Neural progenitor cell (in vitro differentiated cells): ENCODE measurements at regions not wholly inside any gene's neighbourhood (a gene's known extent, or its start where the extent isn't known, plus 50 kb on each side); places are given as distances from the start of the nearest gene placed in this dataset.

ENCODE experiments used
- DNase-seq: peaks from one replicate; pipeline ENCODE4 v3.0.0-alpha.2; 2016; ENCODE audit warnings: low spot score
- H2AFZ ChIP-seq: fragments of 200-600 bp; sonication (generic); replicated peaks from 2 replicates; pipeline ENCODE4 v1.6.1; 2016; ENCODE audit warnings: antibody characterized with exemption
- H3F3A ChIP-seq: fragments of 200-600 bp; sonication (generic); 2 replicates; pipeline ENCODE4 v1.6.1; 2016; ENCODE audit warnings: antibody characterized with exemption, low read depth
- H3K27ac ChIP-seq: fragments of 200-600 bp; sonication (generic); 2 replicates; pipeline ENCODE4 v1.5.1; 2016; ENCODE audit warnings: mild to moderate bottlenecking
- H3K27me3 ChIP-seq: fragments of 200-600 bp; sonication (generic); 2 replicates; pipeline ENCODE4 v1.6.1; 2016; ENCODE audit warnings: mild to moderate bottlenecking, moderate library complexity
- H3K36me3 ChIP-seq: fragments of 200-600 bp; sonication (generic); 2 replicates; pipeline ENCODE4 v1.5.1; 2016
- H3K4me1 ChIP-seq: fragments of 200-600 bp; sonication (generic); 2 replicates; pipeline ENCODE4 v1.6.1; 2016; ENCODE audit warnings: mixed run types
- H3K4me2 ChIP-seq: fragments of 200-600 bp; sonication (generic); 2 replicates; pipeline ENCODE4 v1.6.1; 2016
- H3K4me3 ChIP-seq: fragments of 200-600 bp; sonication (generic); 2 replicates; pipeline ENCODE4 v1.5.1; 2016
- H3K79me2 ChIP-seq: fragments of 200-600 bp; sonication (generic); 2 replicates; pipeline ENCODE4 v1.6.1; 2016; ENCODE audit warnings: low read depth
- H3K9ac ChIP-seq: fragments of 200-600 bp; sonication (generic); 2 replicates; pipeline ENCODE4 v1.6.1; 2016
- H3K9me3 ChIP-seq: fragments of 200-600 bp; sonication (generic); 2 replicates; pipeline ENCODE4 v1.5.1; 2016; ENCODE audit warnings: low read depth
- H4K20me1 ChIP-seq: fragments of 200-600 bp; sonication (generic); 2 replicates; pipeline ENCODE4 v1.6.1; 2016; ENCODE audit warnings: low read depth
- H3K27ac Mint-ChIP-seq: 3 replicates; pipeline ENCODE4 v1.8.0; 2021; ENCODE audit warnings: mixed read lengths
- H3K27me3 Mint-ChIP-seq: 2 replicates; pipeline ENCODE4 v1.8.0; 2022; ENCODE audit warnings: low read depth, mild to moderate bottlenecking, inconsistent platforms, moderate library complexity, mixed read lengths; ENCODE audit not compliant: insufficient read depth
- H3K36me3 Mint-ChIP-seq: 3 replicates; pipeline ENCODE4 v1.8.0; 2021; ENCODE audit warnings: mixed read lengths
- H3K4me1 Mint-ChIP-seq: 3 replicates; pipeline ENCODE4 v1.8.0; 2021; ENCODE audit warnings: mixed read lengths
- H3K4me3 Mint-ChIP-seq: 3 replicates; pipeline ENCODE4 v1.8.0; 2021; ENCODE audit warnings: mild to moderate bottlenecking, moderate library complexity, mixed read lengths
- H3K9me3 Mint-ChIP-seq: 3 replicates; pipeline ENCODE4 v1.8.0; 2020; ENCODE audit warnings: mixed read lengths
- EZH2 ChIP-seq: fragments of 200-600 bp; sonication (generic); IDR thresholded peaks from 2 replicates; pipeline ENCODE4 v1.6.1; 2017; ENCODE audit warnings: antibody characterized with exemption, mild to moderate bottlenecking, moderate library complexity
- EZH2phosphoT487 ChIP-seq: fragments of 200-600 bp; sonication (generic); IDR thresholded peaks from 2 replicates; pipeline ENCODE4 v1.6.1; 2017; ENCODE audit warnings: antibody characterized with exemption
- TF ChIP-seq, protein P1 (sequence below): fragments of 200-600 bp; sonication (generic); IDR thresholded peaks from 2 replicates; pipeline ENCODE4 v1.5.1; 2017; ENCODE audit warnings: antibody characterized with exemption, mild to moderate bottlenecking

DNA sequence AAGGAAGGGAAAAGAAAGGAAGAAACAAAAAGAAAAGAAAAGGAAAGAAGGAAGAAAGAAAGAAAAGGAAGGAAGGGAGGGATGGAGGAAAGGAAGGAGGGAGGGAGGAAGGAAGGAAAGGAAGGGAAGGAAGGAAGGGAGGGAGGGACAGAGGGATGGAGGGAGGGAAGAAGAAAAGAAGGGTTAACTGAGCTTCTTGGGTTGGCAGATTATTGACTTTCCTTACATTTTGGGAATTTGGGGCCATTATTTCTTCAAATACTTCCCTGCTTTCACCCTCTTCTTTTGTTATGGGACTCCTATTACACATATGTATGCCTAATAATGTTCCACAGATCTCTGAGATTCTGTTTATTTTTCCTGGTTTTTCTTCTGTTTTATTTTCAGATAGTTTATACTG, 285.6 kb downstream of the KCNJ2 start:
- Mint-ChIP-seq H3K27me3 (no peaks in the 10 kb centered on the region), H3K36me3 (no peaks in the 10 kb centered on the region), H3K9me3 (peaks cover 4% of the 10 kb centered on the region), H3K4me3 (no peak overlapping the region), H3K4me1 (no peaks in the 10 kb centered on the region), H3K27ac (no peak overlapping the region)
- no peak overlapping the region for H3K9ac ChIP-seq
- H3K27me3 ChIP-seq = no peaks in the 10 kb centered on the region
- TF ChIP-seq EZH2 = no peak
- TF ChIP-seq, protein P1, sequence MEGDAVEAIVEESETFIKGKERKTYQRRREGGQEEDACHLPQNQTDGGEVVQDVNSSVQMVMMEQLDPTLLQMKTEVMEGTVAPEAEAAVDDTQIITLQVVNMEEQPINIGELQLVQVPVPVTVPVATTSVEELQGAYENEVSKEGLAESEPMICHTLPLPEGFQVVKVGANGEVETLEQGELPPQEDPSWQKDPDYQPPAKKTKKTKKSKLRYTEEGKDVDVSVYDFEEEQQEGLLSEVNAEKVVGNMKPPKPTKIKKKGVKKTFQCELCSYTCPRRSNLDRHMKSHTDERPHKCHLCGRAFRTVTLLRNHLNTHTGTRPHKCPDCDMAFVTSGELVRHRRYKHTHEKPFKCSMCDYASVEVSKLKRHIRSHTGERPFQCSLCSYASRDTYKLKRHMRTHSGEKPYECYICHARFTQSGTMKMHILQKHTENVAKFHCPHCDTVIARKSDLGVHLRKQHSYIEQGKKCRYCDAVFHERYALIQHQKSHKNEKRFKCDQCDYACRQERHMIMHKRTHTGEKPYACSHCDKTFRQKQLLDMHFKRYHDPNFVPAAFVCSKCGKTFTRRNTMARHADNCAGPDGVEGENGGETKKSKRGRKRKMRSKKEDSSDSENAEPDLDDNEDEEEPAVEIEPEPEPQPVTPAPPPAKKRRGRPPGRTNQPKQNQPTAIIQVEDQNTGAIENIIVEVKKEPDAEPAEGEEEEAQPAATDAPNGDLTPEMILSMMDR = no peak
- no peak for TF ChIP-seq EZH2phosphoT487
- H2AFZ ChIP-seq = no peak overlapping the region
- H3K9me3 ChIP-seq = no peaks in the 10 kb centered on the region
- H4K20me1 ChIP-seq = no peaks in the 10 kb centered on the region
- H3K4me3 ChIP-seq = no peak overlapping the region
- H3K27ac ChIP-seq = no peak overlapping the region
- no peaks in the 10 kb centered on the region for H3K4me1 ChIP-seq
- H3K36me3 ChIP-seq = no peaks in the 10 kb centered on the region
- no peaks in the 10 kb centered on the region for H3F3A ChIP-seq
- H3K4me2 ChIP-seq = no peak overlapping the region
- H3K79me2 ChIP-seq = no peaks in the 10 kb centered on the region
- DNase-seq = no peak

DNA sequence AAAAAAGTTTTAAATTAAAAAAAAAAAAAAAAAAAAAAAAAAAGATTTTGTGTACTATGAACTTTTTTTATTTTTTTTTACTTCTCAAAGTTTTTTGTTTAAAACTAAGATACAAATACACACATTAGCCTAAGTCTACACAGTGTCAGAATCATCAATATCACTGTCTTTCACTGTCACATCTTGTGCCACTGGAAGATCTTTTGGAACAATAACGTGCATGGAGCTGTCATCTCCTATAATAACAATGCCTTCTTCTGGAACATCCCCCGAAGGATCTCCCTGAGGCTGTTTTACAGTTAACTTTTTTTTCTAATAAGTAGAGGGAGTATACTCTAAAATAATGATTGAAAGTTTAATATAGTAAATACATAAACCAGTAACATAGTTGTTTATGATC, 295.7 kb downstream of the KCNJ2 start:
- H3K4me3 Mint-ChIP-seq = no peak overlapping the region
- no peaks in the 10 kb centered on the region for H3K36me3 Mint-ChIP-seq
- Histone ChIP-seq H3K4me2 (no peak overlapping the region), H3K4me1 (no peaks in the 10 kb centered on the region), H3K36me3 (no peaks in the 10 kb centered on the region), H4K20me1 (no peaks in the 10 kb centered on the region), H3K9ac (no peak overlapping the region), H3K27ac (no peak overlapping the region), H3K4me3 (no peak overlapping the region), H3K79me2 (no peaks in the 10 kb centered on the region), H3K9me3 (no peaks in the 10 kb centered on the region), H3K27me3 (no peaks in the 10 kb centered on the region), H3F3A (no peaks in the 10 kb centered on the region), H2AFZ (no peak overlapping the region)
- H3K27me3 Mint-ChIP-seq = no peaks in the 10 kb centered on the region
- H3K9me3 Mint-ChIP-seq = no peaks in the 10 kb centered on the region
- H3K4me1 Mint-ChIP-seq = no peaks in the 10 kb centered on the region
- H3K27ac Mint-ChIP-seq = no peak overlapping the region
- DNase-seq = no peak
- TF ChIP-seq EZH2phosphoT487 = no peak
- TF ChIP-seq EZH2 = no peak
- TF ChIP-seq, protein P1 = no peak

DNA sequence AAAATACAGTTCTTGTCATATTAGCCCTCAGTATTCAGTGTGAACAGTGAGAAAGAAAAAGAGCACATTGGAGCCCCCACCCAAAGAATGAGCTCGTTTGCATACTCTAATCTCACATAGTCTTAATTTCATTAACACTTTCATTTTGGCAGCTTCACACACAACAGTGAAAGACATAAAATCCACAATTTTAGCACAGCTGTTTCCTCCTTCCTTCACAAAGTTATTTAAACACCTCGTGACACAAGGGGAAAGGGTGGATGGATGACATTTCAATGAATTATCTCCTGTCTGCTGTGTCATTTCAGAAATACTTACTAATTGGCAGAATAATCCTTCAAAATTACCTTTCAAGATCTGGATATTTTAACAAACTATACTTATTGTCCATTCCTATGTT, 299.3 kb downstream of the KCNJ2 start:
- Histone ChIP-seq H3K79me2 (no peaks in the 10 kb centered on the region), H3K36me3 (no peaks in the 10 kb centered on the region), H3F3A (no peaks in the 10 kb centered on the region), H2AFZ (no peak overlapping the region), H4K20me1 (no peaks in the 10 kb centered on the region), H3K4me1 (no peaks in the 10 kb centered on the region), H3K4me2 (no peak overlapping the region), H3K27ac (no peak overlapping the region), H3K27me3 (no peaks in the 10 kb centered on the region), H3K4me3 (no peak overlapping the region), H3K9me3 (no peaks in the 10 kb centered on the region), H3K9ac (no peak overlapping the region)
- DNase-seq = no peak
- Mint-ChIP-seq H3K27ac (no peak overlapping the region), H3K9me3 (no peaks in the 10 kb centered on the region), H3K4me1 (no peaks in the 10 kb centered on the region), H3K27me3 (peaks cover 5% of the 10 kb centered on the region), H3K36me3 (no peaks in the 10 kb centered on the region), H3K4me3 (no peak overlapping the region)
- TF ChIP-seq EZH2 = no peak
- TF ChIP-seq, protein P1 = no peak
- TF ChIP-seq EZH2phosphoT487 = no peak

DNA sequence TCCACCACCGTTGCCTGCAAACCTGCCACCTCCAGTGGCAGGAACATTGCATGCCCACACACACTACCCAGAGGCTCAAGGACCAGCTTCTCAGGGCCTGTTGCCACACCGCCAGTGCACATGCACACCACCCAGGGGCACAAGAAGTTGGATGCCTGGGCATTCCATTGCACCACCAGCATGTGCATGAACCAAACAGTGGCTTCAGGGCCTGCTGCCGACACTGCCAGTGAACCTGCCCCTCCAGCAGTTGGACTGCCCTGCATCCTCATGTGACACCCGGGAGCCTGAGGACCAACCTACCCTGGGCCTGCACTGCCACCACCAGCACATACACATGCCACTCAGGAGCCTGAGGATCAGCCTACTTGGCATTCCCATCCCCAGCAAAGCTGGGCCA, 303.7 kb downstream of the KCNJ2 start:
- H3K36me3 Mint-ChIP-seq = no peaks in the 10 kb centered on the region
- Histone ChIP-seq H4K20me1 (no peaks in the 10 kb centered on the region), H3K79me2 (no peaks in the 10 kb centered on the region), H3K27me3 (no peaks in the 10 kb centered on the region), H3K9me3 (no peaks in the 10 kb centered on the region), H3K4me2 (no peak overlapping the region), H3K27ac (no peak overlapping the region), H3K4me1 (no peaks in the 10 kb centered on the region), H3F3A (no peaks in the 10 kb centered on the region), H2AFZ (no peak overlapping the region), H3K9ac (no peak overlapping the region), H3K36me3 (no peaks in the 10 kb centered on the region), H3K4me3 (no peak overlapping the region)
- H3K9me3 Mint-ChIP-seq = no peaks in the 10 kb centered on the region
- no peak for DNase-seq
- TF ChIP-seq, protein P1 = no peak
- TF ChIP-seq EZH2 (no peak), EZH2phosphoT487 (no peak)
- no peaks in the 10 kb centered on the region for H3K4me1 Mint-ChIP-seq
- H3K4me3 Mint-ChIP-seq = no peak overlapping the region
- H3K27me3 Mint-ChIP-seq = peaks cover 5% of the 10 kb centered on the region
- H3K27ac Mint-ChIP-seq = no peak overlapping the region
